ENCODE measurements at regions not wholly inside any gene's neighbourhood (a gene's known extent, or its start where the extent isn't known, plus 50 kb on each side); places are given as distances from the start of the nearest gene placed in this dataset.

GRCh38 chr13:71261256-71261655 is 605.7 kb downstream of the DACH1 start:
- Histone ChIP-seq H4K20me1 (ENCODE audit: low read length) (no peaks in the 10 kb centered on the region), H3K4me1 (ENCODE audit: insufficient read depth, low read length) (peaks cover 4% of the 10 kb centered on the region; the same call in 1 of the 2 replicates), H3K9ac (ENCODE audit: low read length) (no peak overlapping the region), H2AFZ (ENCODE audit: low read length) (no peak overlapping the region), H3K4me3 (ENCODE audit: low read length) (no peak overlapping the region), H3K9me2 (replicated peaks; ENCODE audit: low read length) (no peaks in the 10 kb centered on the region), H3K36me3 (ENCODE audit: low read depth, low read length) (no peaks in the 10 kb centered on the region), H3K27me3 (ENCODE audit: low read length) (no peaks in the 10 kb centered on the region), H3K4me2 (ENCODE audit: low read length) (no peak overlapping the region), H3K79me2 (ENCODE audit: low read length) (no peaks in the 10 kb centered on the region), H3F3A (ENCODE audit: low read length, unreplicated experiment) (no peaks in the 10 kb centered on the region), H3K9me3 (ENCODE audit: low read length) (no peaks in the 10 kb centered on the region), H3K27ac (ENCODE audit: low read length) (no peak overlapping the region)
- POLR2A ChIA-PET (ENCODE audit: unreplicated experiment) = no interaction called here
- BruUV-seq (replicated peaks) = no TSS peak
- no peak for DNase-seq
- TF ChIP-seq CTCF (conservative IDR thresholded peaks at IDR 0.05; ENCODE audit: low read depth, low read length) = no peak
- TF ChIP-seq EZH2 (IDR thresholded peaks at IDR 0.05; ENCODE audit: low read length, unreplicated experiment) = no peak
- no peak for TF ChIP-seq EZH2phosphoT487 (IDR thresholded peaks at IDR 0.05; ENCODE audit: borderline replicate concordance, low read length)
- intact Hi-C loops (cut with micrococcal nuclease) = no loop called here
- no peak for ATAC-seq
- CTCF ChIA-PET = no interaction called here

- TF ChIP-seq EZH2 (IDR thresholded peaks at IDR 0.05; ENCODE audit: low read length, unreplicated experiment) (no peak), CTCF (conservative IDR thresholded peaks at IDR 0.05; ENCODE audit: low read depth, low read length) (no peak), EZH2phosphoT487 (IDR thresholded peaks at IDR 0.05; ENCODE audit: borderline replicate concordance, low read length) (no peak)
- ATAC-seq = no peak
- DNase-seq = no peak
- no peak overlapping the region for H3K9ac ChIP-seq (ENCODE audit: low read length)
- H4K20me1 ChIP-seq (ENCODE audit: low read length) = no peaks in the 10 kb centered on the region
- POLR2A ChIA-PET (ENCODE audit: unreplicated experiment) = no interaction called here
- BruUV-seq (replicated peaks) = no TSS peak
- H3K27ac ChIP-seq (ENCODE audit: low read length) = no peak overlapping the region
- CTCF ChIA-PET = no interaction called here
- no peak overlapping the region for H3K4me2 ChIP-seq (ENCODE audit: low read length)
- peaks cover 3% of the 10 kb centered on the region for H3F3A ChIP-seq (ENCODE audit: low read length, unreplicated experiment)
- peaks cover 12% of the 10 kb centered on the region for H3K4me1 ChIP-seq (ENCODE audit: insufficient read depth, low read length)
- H3K27me3 ChIP-seq (ENCODE audit: low read length) = no peaks in the 10 kb centered on the region
- no peaks in the 10 kb centered on the region for H3K36me3 ChIP-seq (ENCODE audit: low read depth, low read length)
- intact Hi-C loops (cut with micrococcal nuclease) = no loop called here
- no peaks in the 10 kb centered on the region for H3K9me2 ChIP-seq (replicated peaks; ENCODE audit: low read length)
- H3K9me3 ChIP-seq (ENCODE audit: low read length) = no peaks in the 10 kb centered on the region
- no peak overlapping the region for H2AFZ ChIP-seq (ENCODE audit: low read length)
- H3K79me2 ChIP-seq (ENCODE audit: low read length) = no peaks in the 10 kb centered on the region
- no peak overlapping the region for H3K4me3 ChIP-seq (ENCODE audit: low read length)
These were observed 606.8 kb downstream of the DACH1 start for GRCh38 chr13:71260246-71260645.

- Histone ChIP-seq H3K4me2 (ENCODE audit: low read length) (peak overlapping the region; percentile 28; the same call in 1 of the 2 replicates), H3K79me2 (ENCODE audit: low read length) (no peaks in the 10 kb centered on the region), H3K9me2 (replicated peaks; ENCODE audit: low read length) (no peaks in the 10 kb centered on the region), H4K20me1 (ENCODE audit: low read length) (no peaks in the 10 kb centered on the region), H3F3A (ENCODE audit: low read length, unreplicated experiment) (peaks cover 3% of the 10 kb centered on the region), H2AFZ (ENCODE audit: low read length) (no peak overlapping the region), H3K9me3 (ENCODE audit: low read length) (no peaks in the 10 kb centered on the region), H3K4me1 (ENCODE audit: insufficient read depth, low read length) (peaks cover 27% of the 10 kb centered on the region), H3K9ac (ENCODE audit: low read length) (no peak overlapping the region), H3K4me3 (ENCODE audit: low read length) (no peak overlapping the region), H3K27me3 (ENCODE audit: low read length) (no peaks in the 10 kb centered on the region), H3K27ac (ENCODE audit: low read length) (peak overlapping the region; percentile 58; the same call in 1 of the 2 replicates), H3K36me3 (ENCODE audit: low read depth, low read length) (no peaks in the 10 kb centered on the region)
- ChIA-PET CTCF (interaction anchor here (0.6 kb wide), 1 partner anchor 308 kb away, joined by 10 read pairs; no protein-coding TSS in a partner anchor), POLR2A (ENCODE audit: unreplicated experiment) (no interaction called here)
- intact Hi-C loops (cut with micrococcal nuclease) = no loop called here
- DNase-seq = peak; percentile 84
- no TSS peak for BruUV-seq (replicated peaks)
- peak; percentile 91 for ATAC-seq
- no peak for TF ChIP-seq CTCF (conservative IDR thresholded peaks at IDR 0.05; ENCODE audit: low read depth, low read length)
- TF ChIP-seq EZH2 (IDR thresholded peaks at IDR 0.05; ENCODE audit: low read length, unreplicated experiment) = no peak
- TF ChIP-seq EZH2phosphoT487 (IDR thresholded peaks at IDR 0.05; ENCODE audit: borderline replicate concordance, low read length) = no peak
These were observed 611.4 kb downstream of the DACH1 start for GRCh38 chr13:71255633-71256032.
